ENCODE measurements at regions not wholly inside any gene's neighbourhood (a gene's known extent, or its start where the extent isn't known, plus 50 kb on each side); places are given as distances from the start of the nearest gene placed in this dataset.

- Mint-ChIP-seq H3K4me3 (no peak overlapping the region), H3K27me3 (no peaks in the 10 kb centered on the region), H3K36me3 (peaks cover 10% of the 10 kb centered on the region), H3K9me3 (peaks cover 0 to 4% (median 0%) of the 10 kb centered on the region in 3 donors), H3K27ac (no peak overlapping the region), H3K4me1 (no peaks in the 10 kb centered on the region)
These were observed 69.8 kb downstream of the CD83 start for GRCh38 chr6:14187406-14187805.

GRCh38 chr6:14189074-14189473 is 71.5 kb downstream of the CD83 start:
- H3K36me3 Mint-ChIP-seq, result peaks cover 10% of the 10 kb centered on the region
- H3K27me3 Mint-ChIP-seq, result no peaks in the 10 kb centered on the region
- no peak overlapping the region for H3K4me3 Mint-ChIP-seq
- no peak overlapping the region for H3K27ac Mint-ChIP-seq
- H3K9me3 Mint-ChIP-seq, result peaks cover 0 to 4% (median 0%) of the 10 kb centered on the region in 3 donors
- H3K4me1 Mint-ChIP-seq, result no peaks in the 10 kb centered on the region

- peaks cover 0 to under 1% (median 0%) of the 10 kb centered on the region in 3 donors for H3K9me3 Mint-ChIP-seq
- no peaks in the 10 kb centered on the region for H3K27me3 Mint-ChIP-seq
- H3K4me1 Mint-ChIP-seq, result no peaks in the 10 kb centered on the region
- H3K4me3 Mint-ChIP-seq, result no peak overlapping the region
- peaks cover 9% of the 10 kb centered on the region for H3K36me3 Mint-ChIP-seq
- H3K27ac Mint-ChIP-seq, result no peak overlapping the region
These were observed 72.8 kb downstream of the CD83 start for GRCh38 chr6:14190191-14190928.

- Mint-ChIP-seq H3K27me3 (no peaks in the 10 kb centered on the region), H3K36me3 (peaks cover 9% of the 10 kb centered on the region), H3K9me3 (no peaks in the 10 kb centered on the region), H3K4me3 (no peak overlapping the region), H3K27ac (no peak overlapping the region), H3K4me1 (no peaks in the 10 kb centered on the region)
These were observed 73.3 kb downstream of the CD83 start for GRCh38 chr6:14190929-14191224.

- Mint-ChIP-seq H3K4me3 (no peak overlapping the region), H3K9me3 (no peaks in the 10 kb centered on the region), H3K4me1 (no peaks in the 10 kb centered on the region), H3K36me3 (peaks cover 7% of the 10 kb centered on the region), H3K27ac (no peak overlapping the region), H3K27me3 (no peaks in the 10 kb centered on the region)
These were observed 74.2 kb downstream of the CD83 start for GRCh38 chr6:14191761-14192160.

- Mint-ChIP-seq H3K9me3 (no peaks in the 10 kb centered on the region), H3K4me1 (no peaks in the 10 kb centered on the region), H3K27me3 (no peaks in the 10 kb centered on the region), H3K4me3 (no peak overlapping the region), H3K36me3 (peaks cover 7% of the 10 kb centered on the region), H3K27ac (no peak overlapping the region)
These were observed 74.7 kb downstream of the CD83 start for GRCh38 chr6:14192216-14192788.

- no peak overlapping the region for H3K4me3 Mint-ChIP-seq
- no peak overlapping the region for H3K27ac Mint-ChIP-seq
- peaks cover 6% of the 10 kb centered on the region for H3K36me3 Mint-ChIP-seq
- no peaks in the 10 kb centered on the region for H3K9me3 Mint-ChIP-seq
- no peaks in the 10 kb centered on the region for H3K27me3 Mint-ChIP-seq
- H3K4me1 Mint-ChIP-seq, result no peaks in the 10 kb centered on the region
These were observed 76.0 kb downstream of the CD83 start for GRCh38 chr6:14193524-14193923.

- no peak overlapping the region for H3K4me3 Mint-ChIP-seq
- peaks cover 2% of the 10 kb centered on the region for H3K36me3 Mint-ChIP-seq
- H3K9me3 Mint-ChIP-seq, result peaks cover 0 to 2% (median 0%) of the 10 kb centered on the region in 3 donors
- H3K27ac Mint-ChIP-seq, result no peak overlapping the region
- no peaks in the 10 kb centered on the region for H3K4me1 Mint-ChIP-seq
- no peaks in the 10 kb centered on the region for H3K27me3 Mint-ChIP-seq
These were observed 76.9 kb downstream of the CD83 start for GRCh38 chr6:14194483-14194882.

GRCh38 chr6:14194976-14195375 is 77.4 kb downstream of the CD83 start:
- H3K4me1 Mint-ChIP-seq, result no peaks in the 10 kb centered on the region
- peaks cover 2% of the 10 kb centered on the region for H3K36me3 Mint-ChIP-seq
- no peak overlapping the region for H3K4me3 Mint-ChIP-seq
- no peak overlapping the region for H3K27ac Mint-ChIP-seq
- H3K27me3 Mint-ChIP-seq, result no peaks in the 10 kb centered on the region
- peaks cover 0 to 3% (median 0%) of the 10 kb centered on the region in 3 donors for H3K9me3 Mint-ChIP-seq

GRCh38 chr6:14196026-14196425 is 78.5 kb downstream of the CD83 start:
- no peak overlapping the region for H3K27ac Mint-ChIP-seq
- no peaks in the 10 kb centered on the region for H3K27me3 Mint-ChIP-seq
- no peaks in the 10 kb centered on the region for H3K4me1 Mint-ChIP-seq
- peaks cover 0 to 3% (median 3%) of the 10 kb centered on the region in 3 donors for H3K9me3 Mint-ChIP-seq
- H3K36me3 Mint-ChIP-seq, result peaks cover 3% of the 10 kb centered on the region
- H3K4me3 Mint-ChIP-seq, result no peak overlapping the region

GRCh38 chr6:14197118-14197517 is 79.5 kb downstream of the CD83 start:
- Mint-ChIP-seq H3K36me3 (peaks cover 3% of the 10 kb centered on the region), H3K9me3 (peaks cover 0 to 3% (median 3%) of the 10 kb centered on the region in 3 donors), H3K27me3 (no peaks in the 10 kb centered on the region), H3K4me1 (no peaks in the 10 kb centered on the region), H3K27ac (no peak overlapping the region), H3K4me3 (no peak overlapping the region)

- Mint-ChIP-seq H3K27ac (no peak overlapping the region), H3K4me3 (no peak overlapping the region), H3K9me3 (peaks cover 0 to 3% (median 3%) of the 10 kb centered on the region in 3 donors), H3K4me1 (no peaks in the 10 kb centered on the region), H3K36me3 (peaks cover 3% of the 10 kb centered on the region), H3K27me3 (no peaks in the 10 kb centered on the region)
These were observed 82.5 kb downstream of the CD83 start for GRCh38 chr6:14200047-14200446.

GRCh38 chr6:14202947-14203346 is 85.4 kb downstream of the CD83 start:
- Mint-ChIP-seq H3K4me3 (no peak overlapping the region), H3K27me3 (no peaks in the 10 kb centered on the region), H3K36me3 (peaks cover 3% of the 10 kb centered on the region), H3K4me1 (no peaks in the 10 kb centered on the region), H3K27ac (no peak overlapping the region), H3K9me3 (peaks cover 0 to 3% (median 3%) of the 10 kb centered on the region in 3 donors)

GRCh38 chr6:14206391-14206790 is 88.8 kb downstream of the CD83 start:
- Mint-ChIP-seq H3K27ac (peak overlapping the region in 1 of 3 donors; percentile 36), H3K27me3 (peaks cover 1% of the 10 kb centered on the region), H3K36me3 (no peaks in the 10 kb centered on the region), H3K4me1 (peaks cover 6 to 12% (median 8%) of the 10 kb centered on the region in 3 donors), H3K9me3 (no peaks in the 10 kb centered on the region), H3K4me3 (no peak overlapping the region)

- no peak overlapping the region for H3K27ac Mint-ChIP-seq
- H3K4me3 Mint-ChIP-seq, result peak overlapping the region in 1 of 4 donors; percentile 7
- H3K9me3 Mint-ChIP-seq, result no peaks in the 10 kb centered on the region
These were observed 89.9 kb downstream of the CD83 start for GRCh38 chr6:14207448-14207847.

GRCh38 chr6:14209000-14209399 is 91.4 kb downstream of the CD83 start:
- H3K4me3 Mint-ChIP-seq, result peak overlapping the region in 2 of 4 donors; percentile 19 to 89
- H3K27ac Mint-ChIP-seq, result peak overlapping the region in 2 of 3 donors; percentile 69 to 72
- no peaks in the 10 kb centered on the region for H3K9me3 Mint-ChIP-seq
- peaks cover 8 to 18% (median 12%) of the 10 kb centered on the region in 3 donors for H3K4me1 Mint-ChIP-seq
- no peaks in the 10 kb centered on the region for H3K36me3 Mint-ChIP-seq
- peaks cover 1% of the 10 kb centered on the region for H3K27me3 Mint-ChIP-seq

More at GRCh38 chr6:14207448-14207847, 89.9 kb downstream of the CD83 start:
- Mint-ChIP-seq H3K4me1 (peaks cover 8 to 18% (median 12%) of the 10 kb centered on the region in 3 donors), H3K36me3 (no peaks in the 10 kb centered on the region), H3K27me3 (peaks cover 1% of the 10 kb centered on the region)

Data from IgD-negative memory B cell (primary cell).